ENCODE measurements at regions not wholly inside any gene's neighbourhood (a gene's known extent, or its start where the extent isn't known, plus 50 kb on each side); places are given as distances from the start of the nearest gene placed in this dataset.

DNA sequence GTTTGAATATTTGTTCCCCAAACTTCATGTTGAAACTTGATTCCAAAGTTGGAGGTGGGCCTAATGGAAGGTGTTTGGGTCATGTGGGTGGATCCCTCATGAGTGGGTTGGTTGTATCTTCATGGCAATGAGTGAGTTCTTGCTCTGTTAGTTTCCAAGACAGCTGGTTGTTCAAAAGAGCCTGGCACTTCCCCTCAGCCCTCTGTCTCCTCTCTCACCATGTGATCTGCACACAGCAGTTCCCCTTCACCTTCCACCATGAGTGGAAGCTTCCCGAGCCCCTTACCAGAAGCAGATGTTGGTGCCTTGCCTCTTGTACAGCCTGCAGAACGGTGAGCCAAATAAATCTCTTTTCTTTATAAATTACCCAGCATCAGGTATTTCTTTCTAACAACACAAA is 327.1 kb upstream of the SLCO3A1 start:
- no peak overlapping the region for H2AFZ ChIP-seq (ENCODE audit: low read depth, low read length, severe bottlenecking)
- H3K79me2 ChIP-seq (ENCODE audit: insufficient read depth, low read length), result no peaks in the 10 kb centered on the region
- H3K9me3 ChIP-seq (ENCODE audit: insufficient read depth, low read length), result no peaks in the 10 kb centered on the region
- no peaks in the 10 kb centered on the region for H3K9me2 ChIP-seq (replicated peaks; ENCODE audit: insufficient read depth, low read length)
- H3K9ac ChIP-seq (ENCODE audit: low read length), result no peak overlapping the region
- no peaks in the 10 kb centered on the region for H4K20me1 ChIP-seq (ENCODE audit: low read depth, low read length)
- no peaks in the 10 kb centered on the region for H3K27me3 ChIP-seq (ENCODE audit: low read length)
- no peaks in the 10 kb centered on the region for H3K36me3 ChIP-seq (ENCODE audit: low read length)
- no peak overlapping the region for H3K4me3 ChIP-seq (ENCODE audit: insufficient read depth, low read length, poor library complexity, severe bottlenecking)
- TF ChIP-seq EZH2phosphoT487 (conservative IDR thresholded peaks at IDR 0.05; ENCODE audit: low read length), result no peak
- TF ChIP-seq, protein P1, sequence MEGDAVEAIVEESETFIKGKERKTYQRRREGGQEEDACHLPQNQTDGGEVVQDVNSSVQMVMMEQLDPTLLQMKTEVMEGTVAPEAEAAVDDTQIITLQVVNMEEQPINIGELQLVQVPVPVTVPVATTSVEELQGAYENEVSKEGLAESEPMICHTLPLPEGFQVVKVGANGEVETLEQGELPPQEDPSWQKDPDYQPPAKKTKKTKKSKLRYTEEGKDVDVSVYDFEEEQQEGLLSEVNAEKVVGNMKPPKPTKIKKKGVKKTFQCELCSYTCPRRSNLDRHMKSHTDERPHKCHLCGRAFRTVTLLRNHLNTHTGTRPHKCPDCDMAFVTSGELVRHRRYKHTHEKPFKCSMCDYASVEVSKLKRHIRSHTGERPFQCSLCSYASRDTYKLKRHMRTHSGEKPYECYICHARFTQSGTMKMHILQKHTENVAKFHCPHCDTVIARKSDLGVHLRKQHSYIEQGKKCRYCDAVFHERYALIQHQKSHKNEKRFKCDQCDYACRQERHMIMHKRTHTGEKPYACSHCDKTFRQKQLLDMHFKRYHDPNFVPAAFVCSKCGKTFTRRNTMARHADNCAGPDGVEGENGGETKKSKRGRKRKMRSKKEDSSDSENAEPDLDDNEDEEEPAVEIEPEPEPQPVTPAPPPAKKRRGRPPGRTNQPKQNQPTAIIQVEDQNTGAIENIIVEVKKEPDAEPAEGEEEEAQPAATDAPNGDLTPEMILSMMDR (IDR thresholded peaks at IDR 0.05; ENCODE audit: insufficient read depth, low read length, poor library complexity, severe bottlenecking), result no peak
- H3F3A ChIP-seq (ENCODE audit: insufficient read depth), result no peaks in the 10 kb centered on the region
- H3K27ac ChIP-seq (ENCODE audit: low read depth, low read length), result no peak overlapping the region
- H3K4me2 ChIP-seq (ENCODE audit: low read depth, low read length, poor library complexity, severe bottlenecking), result no peak overlapping the region

DNA sequence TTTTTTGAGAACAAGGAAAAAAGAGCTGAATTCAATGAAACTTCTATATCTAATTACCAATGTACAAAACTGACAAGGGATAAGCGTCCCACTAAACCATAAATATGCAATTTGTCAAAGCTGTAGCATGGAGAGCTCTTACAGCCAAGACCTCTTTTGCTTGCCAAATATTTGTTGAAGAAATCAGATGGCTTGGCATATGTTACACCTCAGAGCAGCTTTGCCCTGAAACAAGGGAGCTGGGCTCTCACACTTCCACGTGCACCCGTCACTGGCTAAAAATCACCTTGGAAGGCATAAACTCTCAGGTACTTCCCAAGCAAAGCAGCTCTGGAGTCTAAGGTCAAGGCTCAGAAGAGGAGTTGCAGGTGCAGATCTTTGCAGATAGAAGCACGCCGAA is 324.7 kb upstream of the SLCO3A1 start:
- no peaks in the 10 kb centered on the region for H3K9me3 ChIP-seq (ENCODE audit: insufficient read depth, low read length)
- H3K4me2 ChIP-seq (ENCODE audit: low read depth, low read length, poor library complexity, severe bottlenecking), result no peak overlapping the region
- no peak overlapping the region for H3K9ac ChIP-seq (ENCODE audit: low read length)
- no peak for TF ChIP-seq EZH2phosphoT487 (conservative IDR thresholded peaks at IDR 0.05; ENCODE audit: low read length)
- no peaks in the 10 kb centered on the region for H3K79me2 ChIP-seq (ENCODE audit: insufficient read depth, low read length)
- no peaks in the 10 kb centered on the region for H4K20me1 ChIP-seq (ENCODE audit: low read depth, low read length)
- no peaks in the 10 kb centered on the region for H3K36me3 ChIP-seq (ENCODE audit: low read length)
- H2AFZ ChIP-seq (ENCODE audit: low read depth, low read length, severe bottlenecking), result no peak overlapping the region
- H3K4me3 ChIP-seq (ENCODE audit: insufficient read depth, low read length, poor library complexity, severe bottlenecking), result no peak overlapping the region
- H3K27me3 ChIP-seq (ENCODE audit: low read length), result no peaks in the 10 kb centered on the region
- H3F3A ChIP-seq (ENCODE audit: insufficient read depth), result no peaks in the 10 kb centered on the region
- H3K27ac ChIP-seq (ENCODE audit: low read depth, low read length), result no peak overlapping the region
- no peaks in the 10 kb centered on the region for H3K9me2 ChIP-seq (replicated peaks; ENCODE audit: insufficient read depth, low read length)

DNA sequence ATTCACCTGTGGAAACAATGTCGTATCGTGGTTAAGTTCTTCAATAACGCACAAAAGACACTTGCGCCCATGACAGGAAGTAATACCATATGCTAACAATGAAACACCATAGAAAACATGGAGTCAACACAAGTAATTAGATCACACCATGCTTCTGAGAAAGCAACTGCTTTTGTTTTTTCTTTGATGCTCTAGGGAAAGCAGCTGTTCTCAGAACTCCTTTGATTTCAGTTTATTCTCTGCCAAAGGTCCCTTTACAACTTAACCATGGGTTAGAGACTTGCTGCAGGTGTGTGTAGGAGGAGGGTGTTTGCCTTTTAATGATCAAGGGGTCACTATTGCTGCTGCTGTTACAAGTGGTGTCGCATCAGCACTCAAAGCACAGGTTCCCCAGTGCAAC is 324.0 kb upstream of the SLCO3A1 start:
- Histone ChIP-seq H3K9ac (ENCODE audit: low read length) (no peak overlapping the region), H3K27me3 (ENCODE audit: low read length) (no peaks in the 10 kb centered on the region; the same call in 1 of the 2 replicates), H4K20me1 (ENCODE audit: low read depth, low read length) (no peaks in the 10 kb centered on the region), H3K9me2 (replicated peaks; ENCODE audit: insufficient read depth, low read length) (no peaks in the 10 kb centered on the region), H3K27ac (ENCODE audit: low read depth, low read length) (no peak overlapping the region), H3K4me3 (ENCODE audit: insufficient read depth, low read length, poor library complexity, severe bottlenecking) (no peak overlapping the region), H3K9me3 (ENCODE audit: insufficient read depth, low read length) (no peaks in the 10 kb centered on the region), H3F3A (ENCODE audit: insufficient read depth) (no peaks in the 10 kb centered on the region), H3K79me2 (ENCODE audit: insufficient read depth, low read length) (no peaks in the 10 kb centered on the region), H2AFZ (ENCODE audit: low read depth, low read length, severe bottlenecking) (no peak overlapping the region), H3K36me3 (ENCODE audit: low read length) (no peaks in the 10 kb centered on the region), H3K4me2 (ENCODE audit: low read depth, low read length, poor library complexity, severe bottlenecking) (no peak overlapping the region)
- TF ChIP-seq, protein P1 (IDR thresholded peaks at IDR 0.05; ENCODE audit: insufficient read depth, low read length, poor library complexity, severe bottlenecking), result no peak
- no peak for TF ChIP-seq EZH2phosphoT487 (conservative IDR thresholded peaks at IDR 0.05; ENCODE audit: low read length)

DNA sequence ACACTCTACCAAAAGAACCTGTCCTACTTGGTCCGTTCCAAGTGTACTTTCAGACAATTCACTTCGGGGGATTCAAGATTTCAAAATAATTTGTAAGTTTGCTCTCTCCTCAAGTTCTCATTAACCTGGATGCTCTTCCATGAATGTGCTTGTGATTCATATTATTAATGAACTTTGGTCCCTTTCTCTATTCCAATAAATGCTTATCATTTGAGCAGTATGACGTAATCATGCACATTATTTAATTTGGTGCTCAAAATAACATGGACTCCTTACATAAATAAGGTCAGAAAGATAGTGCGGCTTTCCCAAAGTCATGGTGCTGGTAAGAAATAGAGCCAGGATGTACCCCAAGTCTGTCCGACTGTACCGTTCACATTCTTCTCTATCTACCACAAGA is 323.2 kb upstream of the SLCO3A1 start:
- H3K36me3 ChIP-seq (ENCODE audit: low read length), result no peaks in the 10 kb centered on the region
- H3K27ac ChIP-seq (ENCODE audit: low read depth, low read length), result no peak overlapping the region
- no peaks in the 10 kb centered on the region for H3K9me3 ChIP-seq (ENCODE audit: insufficient read depth, low read length)
- no peaks in the 10 kb centered on the region for H3K79me2 ChIP-seq (ENCODE audit: insufficient read depth, low read length)
- no peaks in the 10 kb centered on the region for H3F3A ChIP-seq (ENCODE audit: insufficient read depth)
- no peaks in the 10 kb centered on the region for H3K9me2 ChIP-seq (replicated peaks; ENCODE audit: insufficient read depth, low read length)
- TF ChIP-seq, protein P1 (IDR thresholded peaks at IDR 0.05; ENCODE audit: insufficient read depth, low read length, poor library complexity, severe bottlenecking), result no peak
- TF ChIP-seq EZH2phosphoT487 (conservative IDR thresholded peaks at IDR 0.05; ENCODE audit: low read length), result no peak
- H3K4me2 ChIP-seq (ENCODE audit: low read depth, low read length, poor library complexity, severe bottlenecking), result no peak overlapping the region
- no peaks in the 10 kb centered on the region for H4K20me1 ChIP-seq (ENCODE audit: low read depth, low read length)
- no peak overlapping the region for H2AFZ ChIP-seq (ENCODE audit: low read depth, low read length, severe bottlenecking)
- H3K27me3 ChIP-seq (ENCODE audit: low read length), result no peaks in the 10 kb centered on the region; the same call in 1 of the 2 replicates
- no peak overlapping the region for H3K4me3 ChIP-seq (ENCODE audit: insufficient read depth, low read length, poor library complexity, severe bottlenecking)
- H3K9ac ChIP-seq (ENCODE audit: low read length), result no peak overlapping the region

All from SU-DHL-6 (cell line).